ENCODE measurements at regions not wholly inside any gene's neighbourhood (a gene's known extent, or its start where the extent isn't known, plus 50 kb on each side); places are given as distances from the start of the nearest gene placed in this dataset.

GRCh38 chr22:47673557-47673956 is 911.1 kb downstream of the TBC1D22A start:
- DNase-seq (ENCODE audit: extremely low read depth, low read depth), result no peak
- no peak for TF ChIP-seq CTCF (IDR thresholded peaks at IDR 0.05; ENCODE audit: low read depth, low read length, missing control alignments)
- H3K4me3 ChIP-seq (replicated peaks; ENCODE audit: low read depth, low read length), result no peak overlapping the region

DNA sequence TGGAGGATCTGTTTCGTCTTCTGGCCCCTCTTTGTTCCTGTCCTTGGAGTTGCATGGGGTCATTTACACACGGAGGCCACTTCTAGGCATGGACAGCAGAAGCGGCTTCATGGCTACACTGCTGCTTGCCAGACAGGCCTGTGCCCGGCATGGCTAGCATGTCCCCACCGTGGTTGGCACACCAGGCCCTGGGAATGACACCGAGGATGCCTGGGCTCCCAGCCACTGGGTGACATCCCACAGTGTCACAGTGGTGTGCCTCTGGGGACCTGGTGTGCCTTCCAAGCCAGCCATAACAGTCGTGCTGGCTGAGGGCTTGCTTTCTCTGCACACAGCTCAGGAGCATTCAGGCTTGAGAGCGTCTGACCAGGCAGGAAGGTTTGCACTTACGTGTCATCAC is 910.1 kb downstream of the TBC1D22A start:
- no peak for DNase-seq (ENCODE audit: extremely low read depth, low read depth)
- TF ChIP-seq CTCF (IDR thresholded peaks at IDR 0.05; ENCODE audit: low read depth, low read length, missing control alignments), result no peak

DNA sequence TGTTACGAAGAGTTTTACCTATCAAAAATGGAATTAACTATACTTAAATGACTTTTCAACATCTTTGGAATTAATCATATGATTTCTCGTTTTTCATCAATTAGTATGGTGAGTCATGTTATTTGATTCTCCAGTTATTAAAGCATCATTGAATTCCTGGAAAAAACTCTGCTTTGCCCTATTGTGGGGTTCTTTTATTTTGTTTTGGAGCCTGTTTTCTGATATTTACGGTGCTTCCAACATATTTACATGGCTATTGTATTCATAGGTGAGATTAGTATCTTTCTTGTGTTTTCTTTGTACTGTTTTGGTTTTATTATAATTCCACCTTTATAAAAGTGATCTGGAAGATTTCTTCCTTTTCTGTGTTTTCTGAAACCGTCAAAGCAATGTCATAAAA is 902.7 kb downstream of the TBC1D22A start:
- TF ChIP-seq CTCF (IDR thresholded peaks at IDR 0.05; ENCODE audit: low read depth, low read length, missing control alignments), result no peak
- no peak for DNase-seq (ENCODE audit: extremely low read depth, low read depth)
- no peak overlapping the region for H3K4me3 ChIP-seq (replicated peaks; ENCODE audit: low read depth, low read length)

More for the DNA sequence above, 910.1 kb downstream of the TBC1D22A start:
- H3K4me3 ChIP-seq (replicated peaks; ENCODE audit: low read depth, low read length), result no peak overlapping the region

GRCh38 chr22:47663615-47664605 is 901.5 kb downstream of the TBC1D22A start:
- DNase-seq (ENCODE audit: extremely low read depth, low read depth), result no peak
- H3K4me3 ChIP-seq (replicated peaks; ENCODE audit: low read depth, low read length), result no peak overlapping the region

GRCh38 chr22:47659467-47660223 is 897.2 kb downstream of the TBC1D22A start:
- no peak overlapping the region for H3K4me3 ChIP-seq (replicated peaks; ENCODE audit: low read depth, low read length)
- TF ChIP-seq CTCF (IDR thresholded peaks at IDR 0.05; ENCODE audit: low read depth, low read length, missing control alignments), result no peak
- no peak for DNase-seq (ENCODE audit: extremely low read depth, low read depth)

More at GRCh38 chr22:47663615-47664605, 901.5 kb downstream of the TBC1D22A start:
- no peak for TF ChIP-seq CTCF (IDR thresholded peaks at IDR 0.05; ENCODE audit: low read depth, low read length, missing control alignments)

- DNase-seq (ENCODE audit: extremely low read depth, low read depth), result no peak
- H3K4me3 ChIP-seq (replicated peaks; ENCODE audit: low read depth, low read length), result no peak overlapping the region
- TF ChIP-seq CTCF (IDR thresholded peaks at IDR 0.05; ENCODE audit: low read depth, low read length, missing control alignments), result no peak
These were observed 895.7 kb downstream of the TBC1D22A start for GRCh38 chr22:47658182-47658581.
